B cell (primary cell): ENCODE measurements at regions not wholly inside any gene's neighbourhood (a gene's known extent, or its start where the extent isn't known, plus 50 kb on each side); places are given as distances from the start of the nearest gene placed in this dataset.
"Not testable (repeated sequence)": the region's sequence is repeated elsewhere in the genome, so short reads cannot be mapped to it uniquely, and the experiment has no call there.

ENCODE experiments used
- CTCF ChIP-seq: fragments of 200-600 bp; IDR thresholded peaks from one replicate; pipeline ENCODE4 v1.8.0; 2022; ENCODE audit warnings: antibody characterized with exemption, mild to moderate bottlenecking
- EZH2 ChIP-seq: IDR thresholded peaks from 2 replicates; pipeline ENCODE4 v1.6.1; 2012; ENCODE audit warnings: borderline replicate concordance, low read depth, mild to moderate bottlenecking, moderate library complexity, low read length; ENCODE audit not compliant: insufficient read depth, poor library complexity, severe bottlenecking

DNA sequence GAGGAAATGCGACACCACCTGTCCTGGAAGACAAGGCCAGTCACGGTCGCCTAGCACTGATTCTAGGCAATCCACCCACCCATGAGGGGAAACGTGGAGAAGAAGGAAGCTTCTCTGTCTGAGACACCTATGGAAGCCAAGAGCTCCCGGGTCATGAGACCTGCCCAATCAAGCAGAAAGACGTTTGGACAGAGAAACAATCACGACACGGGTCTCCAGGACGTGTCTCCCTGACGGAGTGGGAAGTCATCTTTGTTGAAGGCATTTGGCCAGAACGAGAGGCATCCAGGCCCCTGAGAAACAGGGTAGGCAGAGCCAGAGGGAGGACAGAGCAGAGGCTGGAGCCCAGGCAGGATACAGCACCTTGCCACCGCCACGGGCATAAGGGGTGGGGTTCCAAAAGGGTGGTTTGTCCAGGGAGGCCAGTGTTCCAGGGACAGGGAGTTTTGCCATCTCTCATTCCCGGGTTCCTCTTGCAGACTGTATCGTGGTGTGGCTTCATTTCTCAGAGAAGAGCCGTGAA, 482.9 kb downstream of the SPATA31A7 start:
- TF ChIP-seq CTCF, EZH2: not testable (repeated sequence)
